ENCODE measurements at regions not wholly inside any gene's neighbourhood (a gene's known extent, or its start where the extent isn't known, plus 50 kb on each side); places are given as distances from the start of the nearest gene placed in this dataset.

GRCh38 chr3:1477669-1478068 lies 384.8 kb downstream of the CNTN6 start:
- TF ChIP-seq, protein P1, sequence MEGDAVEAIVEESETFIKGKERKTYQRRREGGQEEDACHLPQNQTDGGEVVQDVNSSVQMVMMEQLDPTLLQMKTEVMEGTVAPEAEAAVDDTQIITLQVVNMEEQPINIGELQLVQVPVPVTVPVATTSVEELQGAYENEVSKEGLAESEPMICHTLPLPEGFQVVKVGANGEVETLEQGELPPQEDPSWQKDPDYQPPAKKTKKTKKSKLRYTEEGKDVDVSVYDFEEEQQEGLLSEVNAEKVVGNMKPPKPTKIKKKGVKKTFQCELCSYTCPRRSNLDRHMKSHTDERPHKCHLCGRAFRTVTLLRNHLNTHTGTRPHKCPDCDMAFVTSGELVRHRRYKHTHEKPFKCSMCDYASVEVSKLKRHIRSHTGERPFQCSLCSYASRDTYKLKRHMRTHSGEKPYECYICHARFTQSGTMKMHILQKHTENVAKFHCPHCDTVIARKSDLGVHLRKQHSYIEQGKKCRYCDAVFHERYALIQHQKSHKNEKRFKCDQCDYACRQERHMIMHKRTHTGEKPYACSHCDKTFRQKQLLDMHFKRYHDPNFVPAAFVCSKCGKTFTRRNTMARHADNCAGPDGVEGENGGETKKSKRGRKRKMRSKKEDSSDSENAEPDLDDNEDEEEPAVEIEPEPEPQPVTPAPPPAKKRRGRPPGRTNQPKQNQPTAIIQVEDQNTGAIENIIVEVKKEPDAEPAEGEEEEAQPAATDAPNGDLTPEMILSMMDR (IDR thresholded peaks at IDR 0.05), result no peak
- TF ChIP-seq POLR2A (IDR thresholded peaks at IDR 0.05), result no peak

Measured in testis (tissue), 2 donors.